ENCODE measurements at regions not wholly inside any gene's neighbourhood (a gene's known extent, or its start where the extent isn't known, plus 50 kb on each side); places are given as distances from the start of the nearest gene placed in this dataset.

DNA sequence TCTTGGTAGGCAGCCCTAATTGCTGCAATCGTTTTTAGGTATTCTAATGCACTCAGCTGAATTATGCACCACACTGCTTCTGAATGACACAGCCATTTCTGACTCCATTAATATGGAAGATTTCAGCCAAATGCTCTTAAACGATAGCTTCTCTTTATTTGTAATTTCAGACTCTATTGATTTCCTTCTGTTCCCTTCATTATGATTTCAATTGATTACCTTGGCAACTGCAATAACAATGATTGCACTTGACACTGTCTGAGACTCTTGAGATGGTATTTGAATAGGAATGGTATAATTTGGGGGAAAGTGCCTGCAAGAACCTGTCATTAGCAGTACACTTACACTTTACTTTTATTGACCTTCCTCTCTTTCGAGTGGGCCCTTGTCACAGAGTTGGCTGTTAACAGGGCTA is 296.1 kb upstream of the DMAC1 start:
- 64 to 66% methylated on average over 3 of the region's 3 CpGs for WGBS, 2 donors

DNA sequence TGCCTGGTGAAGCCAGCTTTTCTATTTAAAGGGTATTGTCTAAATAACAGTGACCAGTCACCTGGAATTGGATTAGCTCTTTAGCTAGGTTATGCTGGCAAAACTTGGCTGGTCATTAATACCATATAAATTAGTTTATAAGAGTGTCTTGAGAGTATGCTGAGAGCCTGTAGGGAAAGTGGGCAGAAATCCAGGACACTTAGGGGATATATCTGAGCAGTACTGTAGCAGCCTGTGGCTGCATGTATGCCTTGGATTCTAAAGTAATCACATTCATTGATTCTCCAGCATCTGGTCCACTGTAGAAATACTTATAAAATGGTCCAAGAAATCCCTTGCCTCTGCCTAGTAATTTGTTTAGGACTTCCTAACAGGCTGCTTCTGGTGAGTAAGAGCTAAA is 288.9 kb upstream of the DMAC1 start:
- Histone ChIP-seq H3K9me3 (no peaks in the 10 kb centered on the region), H3K4me3 (no peak overlapping the region), H3K4me1 (no peaks in the 10 kb centered on the region), H3K27ac (no peak overlapping the region), H3K27me3 (no peaks in the 10 kb centered on the region), H3K36me3 (no peaks in the 10 kb centered on the region)
- no peak for TF ChIP-seq POLR2A (IDR thresholded peaks at IDR 0.05)
- intact Hi-C loops (cut with DNase I), result no loop called here
- no peak for DNase-seq

More for the DNA sequence above, 296.1 kb upstream of the DMAC1 start:
- Histone ChIP-seq H3K27me3 (no peaks in the 10 kb centered on the region), H3K36me3 (no peaks in the 10 kb centered on the region), H3K4me1 (no peaks in the 10 kb centered on the region), H3K9me3 (no peaks in the 10 kb centered on the region), H3K27ac (no peak overlapping the region), H3K4me3 (no peak overlapping the region)
- intact Hi-C loops (cut with DNase I), result no loop called here
- DNase-seq, result no peak
- no peak for TF ChIP-seq POLR2A (IDR thresholded peaks at IDR 0.05)
- no peak for TF ChIP-seq CTCF (IDR thresholded peaks at IDR 0.05)

DNA sequence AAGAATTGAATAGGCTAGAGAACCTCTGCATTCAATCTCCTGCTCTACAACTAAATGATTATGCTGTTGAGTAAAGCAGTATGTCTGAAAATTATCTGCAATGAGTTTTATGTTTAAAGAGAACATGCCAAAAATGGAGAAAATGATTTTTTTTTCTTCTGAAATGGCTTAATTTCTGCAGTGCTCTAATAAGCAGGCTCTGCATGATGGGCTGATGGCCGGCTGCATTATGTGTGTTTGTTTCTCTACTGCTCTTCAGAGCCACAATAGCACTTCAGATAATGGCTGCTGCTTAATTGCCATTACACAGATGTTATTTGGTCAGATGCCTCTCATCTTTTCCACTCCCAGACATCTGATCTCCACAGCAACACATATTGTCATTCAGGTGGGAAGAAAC is 286.4 kb upstream of the DMAC1 start:
- TF ChIP-seq POLR2A (IDR thresholded peaks at IDR 0.05) (no peak), CTCF (IDR thresholded peaks at IDR 0.05) (no peak)
- WGBS, 2 donors, result 68 to 73% methylated on average over 1 of the region's 1 CpG

GRCh38 chr9:8078641-8079140 is 279.1 kb upstream of the DMAC1 start:
- H3K9me3 ChIP-seq, result no peaks in the 10 kb centered on the region
- no peak overlapping the region for H3K27ac ChIP-seq
- intact Hi-C loops (cut with DNase I), result no loop called here
- TF ChIP-seq POLR2A (IDR thresholded peaks at IDR 0.05) (no peak), CTCF (IDR thresholded peaks at IDR 0.05) (no peak)
- DNase-seq, result no peak
- H3K36me3 ChIP-seq, result no peaks in the 10 kb centered on the region
- H3K4me1 ChIP-seq, result peaks cover 0 to 4% (median 0%) of the 10 kb centered on the region in 3 donors
- H3K4me3 ChIP-seq, result no peak overlapping the region
- H3K27me3 ChIP-seq, result no peaks in the 10 kb centered on the region
- WGBS, 2 donors, result 51 to 55% methylated on average over 7 of the region's 7 CpGs

More for the DNA sequence above, 286.4 kb upstream of the DMAC1 start:
- no peaks in the 10 kb centered on the region for H3K27me3 ChIP-seq
- no peak for DNase-seq
- no peak overlapping the region for H3K4me3 ChIP-seq
- H3K9me3 ChIP-seq, result no peaks in the 10 kb centered on the region
- H3K27ac ChIP-seq, result no peak overlapping the region
- intact Hi-C loops (cut with DNase I), result no loop called here
- H3K4me1 ChIP-seq, result no peaks in the 10 kb centered on the region
- no peaks in the 10 kb centered on the region for H3K36me3 ChIP-seq

DNA sequence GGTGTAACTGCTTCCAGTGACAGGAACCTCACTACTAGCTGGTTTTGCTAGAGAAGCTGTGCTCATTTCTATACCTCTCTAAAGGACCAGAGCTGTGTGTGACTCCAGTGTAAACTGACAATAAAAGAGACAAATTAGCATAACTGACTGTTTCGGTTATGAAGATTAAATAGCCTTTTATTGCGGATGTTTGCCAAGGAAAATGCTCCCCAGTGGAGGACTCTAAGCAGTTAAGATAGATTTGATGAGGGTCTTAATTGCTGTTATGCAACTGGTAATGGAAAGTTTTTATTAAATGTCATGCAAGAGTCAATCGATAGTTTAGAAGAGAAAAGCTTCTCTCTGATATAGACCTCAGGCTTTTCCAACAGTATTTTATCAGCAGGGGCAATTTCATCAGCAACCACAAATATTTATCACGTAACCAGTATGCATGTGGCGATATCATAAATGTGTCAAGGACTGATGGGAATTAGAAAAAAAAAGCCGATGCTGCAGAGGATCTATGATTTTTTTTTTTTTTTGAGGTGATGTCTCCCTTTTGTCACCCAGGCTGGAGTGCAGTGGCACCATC is 275.2 kb upstream of the DMAC1 start:
- DNase-seq, result no peak
- intact Hi-C loops (cut with DNase I), result no loop called here
- Histone ChIP-seq H3K4me3 (no peak overlapping the region), H3K27me3 (no peaks in the 10 kb centered on the region), H3K4me1 (peaks cover 0 to 4% (median 0%) of the 10 kb centered on the region in 3 donors), H3K27ac (no peak overlapping the region), H3K9me3 (no peaks in the 10 kb centered on the region), H3K36me3 (no peaks in the 10 kb centered on the region)
- WGBS, 2 donors, result 63 to 74% methylated on average over 6 of the region's 6 CpGs
- TF ChIP-seq POLR2A (IDR thresholded peaks at IDR 0.05), result no peak
- no peak for TF ChIP-seq CTCF (IDR thresholded peaks at IDR 0.05)

DNA sequence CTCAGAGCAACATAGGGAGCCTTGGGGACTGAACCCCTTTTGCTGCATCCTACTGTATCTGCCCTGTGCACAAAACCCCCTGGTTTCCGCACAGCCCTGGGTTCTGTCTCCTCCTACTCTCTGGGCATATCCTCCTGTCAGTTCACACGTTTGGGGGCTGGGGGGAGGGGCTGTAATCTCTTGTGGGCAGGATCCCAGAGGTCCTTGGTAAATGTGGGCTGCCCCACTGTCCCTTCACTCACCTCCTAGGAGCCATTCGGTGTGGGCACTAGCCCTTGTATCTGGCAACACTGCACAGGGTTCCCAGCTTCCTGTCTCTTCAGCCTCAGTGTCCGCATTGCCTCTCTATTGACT is 271.8 kb upstream of the DMAC1 start:
- DNase-seq, result no peak
- Histone ChIP-seq H3K27ac (no peak overlapping the region), H3K36me3 (no peaks in the 10 kb centered on the region), H3K4me1 (no peaks in the 10 kb centered on the region), H3K4me3 (no peak overlapping the region), H3K27me3 (no peaks in the 10 kb centered on the region), H3K9me3 (no peaks in the 10 kb centered on the region)
- TF ChIP-seq POLR2A (IDR thresholded peaks at IDR 0.05) (no peak), CTCF (IDR thresholded peaks at IDR 0.05) (no peak)
- intact Hi-C loops (cut with DNase I), result no loop called here
- WGBS, 2 donors, result 57 to 65% methylated on average over 4 of the region's 4 CpGs
